Choroid plexus epithelial cell (primary cell): ENCODE measurements at regions not wholly inside any gene's neighbourhood (a gene's known extent, or its start where the extent isn't known, plus 50 kb on each side); places are given as distances from the start of the nearest gene placed in this dataset.
A peak's percentile ranks its signal among the peaks of the same experiment; 100 is the strongest.

ENCODE experiments used
- DNase-seq: peaks from one replicate; pipeline ENCODE4 v3.0.0-alpha.2; 2010; ENCODE audit warnings: low read depth
- H3K4me3 ChIP-seq: 2 replicates; pipeline ENCODE4 v1.5.1; 2011; ENCODE audit warnings: low read depth, mild to moderate bottlenecking, control low read depth, low read length, moderate library complexity
- CTCF ChIP-seq: conservative IDR thresholded peaks from 2 replicates; pipeline ENCODE4 v1.5.1; 2011; ENCODE audit warnings: low read depth, mild to moderate bottlenecking, control low read depth, inconsistent platforms, low read length, moderate library complexity

- TF ChIP-seq CTCF: no peak
- DNase-seq: peak; percentile 37
- no peak overlapping the region for H3K4me3 ChIP-seq
These were observed 525.8 kb upstream of the ATP2B1 start for GRCh38 chr12:90234472-90234871.

- TF ChIP-seq CTCF: no peak
- DNase-seq: peak; percentile 22
These were observed 524.8 kb upstream of the ATP2B1 start for GRCh38 chr12:90233168-90234100.

DNA sequence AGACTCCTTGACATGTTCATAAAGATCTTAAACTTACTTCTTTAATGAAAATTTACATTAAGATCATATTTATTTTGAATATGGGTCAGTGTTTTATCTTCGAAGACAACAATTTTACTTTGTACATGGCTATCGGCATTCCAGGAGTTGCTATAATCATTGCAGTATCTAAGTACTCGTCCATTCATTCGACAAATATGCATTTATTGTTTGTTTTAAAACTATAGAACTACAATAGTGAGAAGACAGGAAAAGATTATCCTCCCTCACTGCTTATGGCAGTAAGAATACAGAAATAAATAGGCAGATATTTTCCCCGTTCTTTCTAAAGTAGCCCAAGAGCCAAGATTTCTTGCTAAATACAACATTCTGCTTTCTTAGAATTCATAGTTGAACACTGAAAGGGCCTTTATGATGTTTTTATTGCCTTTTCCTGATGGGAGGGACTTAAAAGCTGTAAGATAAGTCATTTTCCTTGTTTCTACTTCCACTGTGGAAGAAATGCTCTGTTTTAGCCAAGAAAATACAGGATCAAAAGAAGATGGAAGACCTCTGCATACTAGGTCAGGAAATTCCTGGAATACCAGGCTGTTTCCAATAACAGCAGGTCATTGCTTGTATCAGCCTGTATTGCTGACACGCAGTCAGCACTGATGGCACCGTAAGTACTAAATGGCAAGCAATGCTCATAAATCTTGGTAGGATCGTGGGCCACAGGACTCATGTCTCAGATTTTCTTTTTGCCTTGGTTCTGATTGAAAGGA, 521.0 kb upstream of the ATP2B1 start:
- peak; percentile 30 for DNase-seq
- no peak for TF ChIP-seq CTCF
- H3K4me3 ChIP-seq: no peak overlapping the region

More at GRCh38 chr12:90233168-90234100, 524.8 kb upstream of the ATP2B1 start:
- H3K4me3 ChIP-seq: no peak overlapping the region

DNA sequence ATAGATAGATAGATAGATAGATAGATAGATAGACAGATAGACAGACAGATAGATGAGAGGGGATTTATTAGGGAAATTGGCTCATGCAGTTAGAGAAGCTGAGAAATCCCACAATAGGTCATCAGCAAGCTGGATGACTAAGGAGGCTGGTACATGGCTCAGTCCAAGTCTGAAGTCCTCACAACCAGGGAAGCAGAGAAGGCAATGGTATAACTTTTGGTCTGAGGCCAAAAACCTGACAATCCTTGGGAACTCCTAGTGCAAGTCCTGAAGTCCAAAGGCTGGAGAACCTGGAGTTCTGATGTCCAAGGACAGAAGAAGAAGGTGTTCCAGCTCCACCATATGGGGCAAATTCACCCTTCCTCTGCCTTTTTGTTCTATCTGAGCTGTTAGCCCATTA, 517.6 kb upstream of the ATP2B1 start:
- no peak for DNase-seq
- no peak for TF ChIP-seq CTCF
- H3K4me3 ChIP-seq: no peak overlapping the region

GRCh38 chr12:90216815-90217214, 508.2 kb upstream of the ATP2B1 start:
- peak; percentile 32 for DNase-seq
- TF ChIP-seq CTCF: no peak
- no peak overlapping the region for H3K4me3 ChIP-seq

DNA sequence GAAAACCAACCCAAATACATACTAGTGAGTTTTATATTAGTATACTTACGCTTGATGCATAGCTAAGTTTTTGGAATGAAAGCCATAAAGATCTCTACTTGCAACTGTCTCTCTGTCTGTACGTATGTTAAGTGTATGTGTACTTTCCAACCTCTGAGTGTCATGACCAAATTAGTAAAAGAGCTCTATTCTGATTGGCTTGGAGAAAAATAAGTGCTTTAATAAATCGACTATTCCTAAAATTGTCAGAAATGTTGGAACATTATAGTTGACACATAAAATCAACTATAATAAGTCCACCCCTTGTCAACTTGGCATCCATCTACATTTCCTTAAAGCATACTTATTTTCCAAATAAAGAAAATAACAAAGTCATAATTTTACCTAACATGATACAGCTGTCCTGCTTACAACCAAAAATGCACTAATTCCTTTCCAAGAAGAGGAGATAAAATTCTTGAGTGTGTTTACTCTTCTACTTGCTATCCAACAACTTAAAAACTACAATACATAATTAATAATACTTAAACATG, 507.4 kb upstream of the ATP2B1 start:
- no peak overlapping the region for H3K4me3 ChIP-seq
- DNase-seq: no peak
- TF ChIP-seq CTCF: no peak
